Adipocyte (in vitro differentiated cells): ENCODE measurements at regions not wholly inside any gene's neighbourhood (a gene's known extent, or its start where the extent isn't known, plus 50 kb on each side); places are given as distances from the start of the nearest gene placed in this dataset.
A peak's percentile ranks its signal among the peaks of the same experiment; 100 is the strongest.
"Not testable (repeated sequence)": the region's sequence is repeated elsewhere in the genome, so short reads cannot be mapped to it uniquely, and the experiment has no call there.

Source experiments
- DNase-seq: peaks from one replicate; pipeline ENCODE4 v3.0.0-alpha.2; 2015; ENCODE audit warnings: low read depth
- H3K27me3 ChIP-seq: replicated peaks from 2 replicates; pipeline ENCODE4 v1.7.0; 2013; ENCODE audit warnings: mild to moderate bottlenecking, low read length, moderate library complexity; ENCODE audit not compliant: control insufficient read depth, insufficient read depth
- H3K36me3 ChIP-seq: 2 replicates; pipeline ENCODE4 v1.7.0; 2013; ENCODE audit warnings: low read length, mild to moderate bottlenecking, moderate library complexity; ENCODE audit not compliant: control insufficient read depth, insufficient read depth, severe bottlenecking
- H3K4me1 ChIP-seq: 2 replicates; pipeline ENCODE4 v1.7.0; 2013; ENCODE audit warnings: mild to moderate bottlenecking, low read length, moderate library complexity; ENCODE audit not compliant: control insufficient read depth, insufficient read depth
- H3K4me3 ChIP-seq: 2 replicates; pipeline ENCODE4 v1.7.0; 2013; ENCODE audit warnings: mild to moderate bottlenecking, low read length, moderate library complexity
- H3K9ac ChIP-seq: 2 replicates; pipeline ENCODE4 v1.7.0; 2013; ENCODE audit warnings: mild to moderate bottlenecking, low read length, moderate library complexity
- H3K9me3 ChIP-seq: 2 replicates; pipeline ENCODE4 v1.7.0; 2013; ENCODE audit warnings: mild to moderate bottlenecking, low read length, moderate library complexity; ENCODE audit not compliant: control insufficient read depth

- not testable (repeated sequence) for DNase-seq, H3K36me3 ChIP-seq, H3K4me3 ChIP-seq, H3K27me3 ChIP-seq, H3K9ac ChIP-seq, H3K9me3 ChIP-seq
- peaks cover 12% of the 10 kb centered on the region for H3K4me1 ChIP-seq
Measured at GRCh38 chr16:29250923-29251434, 155.5 kb downstream of the NPIPB11 start.

GRCh38 chr16:29250469-29250868 is 156.0 kb downstream of the NPIPB11 start:
- H3K27me3 ChIP-seq, H3K36me3 ChIP-seq, DNase-seq, H3K9me3 ChIP-seq, H3K4me3 ChIP-seq, H3K9ac ChIP-seq: not testable (repeated sequence)
- peaks cover 10% of the 10 kb centered on the region for H3K4me1 ChIP-seq

- not testable (repeated sequence) for H3K4me3 ChIP-seq, H3K36me3 ChIP-seq, DNase-seq, H3K4me1 ChIP-seq, H3K9ac ChIP-seq, H3K27me3 ChIP-seq, H3K9me3 ChIP-seq
Measured at GRCh38 chr16:29248940-29249318, 157.6 kb downstream of the NPIPB11 start.

GRCh38 chr16:29248306-29248939 is 158.1 kb downstream of the NPIPB11 start:
- H3K9me3 ChIP-seq, DNase-seq, H3K36me3 ChIP-seq, H3K4me3 ChIP-seq, H3K4me1 ChIP-seq, H3K27me3 ChIP-seq: not testable (repeated sequence)
- H3K9ac ChIP-seq, result peak overlapping the region; percentile 20

GRCh38 chr16:29246091-29246490 is 160.4 kb downstream of the NPIPB11 start:
- not testable (repeated sequence) for DNase-seq, H3K9me3 ChIP-seq, H3K4me3 ChIP-seq, H3K27me3 ChIP-seq, H3K36me3 ChIP-seq, H3K4me1 ChIP-seq, H3K9ac ChIP-seq

GRCh38 chr16:29237971-29238370 is 168.5 kb downstream of the NPIPB11 start:
- no peak for DNase-seq
- Histone ChIP-seq H3K4me3 (no peak overlapping the region), H3K36me3 (no peaks in the 10 kb centered on the region), H3K4me1 (no peaks in the 10 kb centered on the region), H3K9ac (no peak overlapping the region), H3K9me3 (no peaks in the 10 kb centered on the region), H3K27me3 (no peaks in the 10 kb centered on the region)

GRCh38 chr16:29237495-29237894 is 169.0 kb downstream of the NPIPB11 start:
- not testable (repeated sequence) for H3K4me3 ChIP-seq, H3K9me3 ChIP-seq, H3K36me3 ChIP-seq, DNase-seq, H3K27me3 ChIP-seq, H3K4me1 ChIP-seq, H3K9ac ChIP-seq

- H3K9ac ChIP-seq, H3K4me1 ChIP-seq, H3K27me3 ChIP-seq, DNase-seq, H3K36me3 ChIP-seq, H3K4me3 ChIP-seq, H3K9me3 ChIP-seq: not testable (repeated sequence)
Measured at GRCh38 chr16:29237023-29237422, 169.5 kb downstream of the NPIPB11 start.

- not testable (repeated sequence) for DNase-seq, H3K4me3 ChIP-seq, H3K4me1 ChIP-seq, H3K36me3 ChIP-seq, H3K9ac ChIP-seq, H3K9me3 ChIP-seq, H3K27me3 ChIP-seq
Measured at GRCh38 chr16:29235836-29236370, 170.6 kb downstream of the NPIPB11 start.

- not testable (repeated sequence) for H3K36me3 ChIP-seq, H3K4me1 ChIP-seq, H3K9ac ChIP-seq, H3K9me3 ChIP-seq, H3K27me3 ChIP-seq, H3K4me3 ChIP-seq, DNase-seq
Measured at GRCh38 chr16:29234536-29235275, 171.8 kb downstream of the NPIPB11 start.

GRCh38 chr16:29233705-29234404 is 172.7 kb downstream of the NPIPB11 start:
- DNase-seq, H3K4me1 ChIP-seq, H3K4me3 ChIP-seq, H3K9ac ChIP-seq, H3K36me3 ChIP-seq, H3K27me3 ChIP-seq, H3K9me3 ChIP-seq: not testable (repeated sequence)
